Hematopoietic multipotent progenitor cell treated with erythropoietin and hydrocortisone succinate and interleukin-3 and kit ligand, for 4 days (in vitro differentiated cells): ENCODE measurements at regions not wholly inside any gene's neighbourhood (a gene's known extent, or its start where the extent isn't known, plus 50 kb on each side); places are given as distances from the start of the nearest gene placed in this dataset.
"Not testable (repeated sequence)": the region's sequence is repeated elsewhere in the genome, so short reads cannot be mapped to it uniquely, and the experiment has no call there.

ENCODE experiments used
- DNase-seq: peaks from one replicate; pipeline ENCODE4 v3.0.0-alpha.2; 2015

GRCh38 chrX:84870281-84870680, 133.4 kb upstream of the APOOL start:
- DNase-seq: not testable (repeated sequence)

- DNase-seq: not testable (repeated sequence)
Observed at GRCh38 chrX:84872160-84872771, 131.4 kb upstream of the APOOL start.

- no peak for DNase-seq
Observed at GRCh38 chrX:84873176-84873575, 130.5 kb upstream of the APOOL start.

GRCh38 chrX:84876876-84877275, 126.8 kb upstream of the APOOL start:
- DNase-seq: no peak

GRCh38 chrX:84893897-84894296, 109.8 kb upstream of the APOOL start:
- no peak for DNase-seq

GRCh38 chrX:84907324-84907968, 96.2 kb upstream of the APOOL start:
- peak; percentile 14 for DNase-seq

GRCh38 chrX:84909151-84909550, 94.5 kb upstream of the APOOL start:
- no peak for DNase-seq

GRCh38 chrX:84924624-84925023, 79.1 kb upstream of the APOOL start:
- no peak for DNase-seq

GRCh38 chrX:84932814-84933213, 70.9 kb upstream of the APOOL start:
- no peak for DNase-seq

GRCh38 chrX:84933956-84934556, 69.6 kb upstream of the APOOL start:
- DNase-seq: no peak
